Activated CD8-positive, alpha-beta memory T cell treated with anti-CD3 and anti-CD28 coated beads, Interleukin-2, amount 50 U/mL, for 48 hours (primary cell): ENCODE measurements at regions not wholly inside any gene's neighbourhood (a gene's known extent, or its start where the extent isn't known, plus 50 kb on each side); places are given as distances from the start of the nearest gene placed in this dataset.

Experiments used
- DNase-seq: peaks from one replicate; pipeline ENCODE4 v3.0.0-alpha.2; 2020

DNA sequence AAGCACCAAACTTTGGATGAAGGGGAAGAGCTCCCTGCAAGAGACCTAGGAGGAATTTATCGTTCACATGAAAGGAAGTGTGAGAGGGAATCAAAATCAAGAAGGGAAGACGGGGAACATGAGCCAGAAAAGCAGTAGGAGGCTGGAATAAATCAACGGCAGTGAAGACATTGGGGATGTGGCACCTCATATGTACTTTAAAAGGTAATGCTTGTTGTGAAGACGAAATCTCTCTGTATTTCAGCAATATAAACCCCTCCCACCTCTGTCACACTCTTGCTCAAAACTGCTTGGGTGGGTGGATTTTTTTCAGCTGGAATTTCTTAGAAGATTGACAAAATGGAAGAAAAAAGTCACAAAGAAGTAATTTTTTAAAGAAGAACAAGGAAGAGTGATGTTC, 243.5 kb downstream of the BUD13 start:
- no peak for DNase-seq

DNA sequence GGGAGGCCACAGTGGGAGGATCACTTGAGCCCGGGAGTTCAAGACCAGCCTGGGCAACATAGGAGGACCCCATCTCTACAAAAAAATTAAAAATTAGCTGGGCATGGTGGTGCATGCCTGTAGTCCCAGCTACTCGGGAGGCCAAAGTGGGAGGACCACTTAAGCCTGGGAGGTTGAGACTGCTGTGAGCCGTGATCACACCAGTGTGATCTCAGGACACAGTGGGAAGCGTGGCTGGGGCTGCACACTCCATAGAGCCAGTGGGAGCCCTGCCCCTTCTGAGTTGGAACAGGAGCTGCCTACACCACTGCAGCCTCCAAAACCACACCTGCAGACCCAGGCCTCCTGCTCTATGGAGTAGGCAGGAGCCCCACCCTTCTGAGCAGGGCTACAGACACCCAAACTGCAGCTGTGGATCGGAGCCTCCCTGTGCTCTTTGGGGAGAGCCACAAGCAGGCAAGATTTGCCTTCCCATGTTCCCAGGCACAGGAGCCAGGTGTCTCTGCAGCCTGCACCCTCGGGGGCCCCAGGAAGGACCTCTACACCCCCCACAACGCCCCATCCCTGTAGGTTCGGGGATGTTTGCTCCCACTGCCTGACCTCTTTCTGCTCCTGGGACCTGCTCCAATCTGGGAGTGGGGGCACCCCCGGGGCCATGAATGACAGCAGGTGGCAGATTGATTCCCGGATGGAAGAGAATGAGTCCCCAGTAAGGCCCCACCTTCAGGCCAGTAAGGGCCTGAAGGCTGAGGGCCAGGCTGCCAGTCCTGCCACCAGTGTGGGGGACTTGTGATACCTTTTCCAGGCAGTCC, 245.4 kb downstream of the BUD13 start:
- DNase-seq = peak; percentile 6

DNA sequence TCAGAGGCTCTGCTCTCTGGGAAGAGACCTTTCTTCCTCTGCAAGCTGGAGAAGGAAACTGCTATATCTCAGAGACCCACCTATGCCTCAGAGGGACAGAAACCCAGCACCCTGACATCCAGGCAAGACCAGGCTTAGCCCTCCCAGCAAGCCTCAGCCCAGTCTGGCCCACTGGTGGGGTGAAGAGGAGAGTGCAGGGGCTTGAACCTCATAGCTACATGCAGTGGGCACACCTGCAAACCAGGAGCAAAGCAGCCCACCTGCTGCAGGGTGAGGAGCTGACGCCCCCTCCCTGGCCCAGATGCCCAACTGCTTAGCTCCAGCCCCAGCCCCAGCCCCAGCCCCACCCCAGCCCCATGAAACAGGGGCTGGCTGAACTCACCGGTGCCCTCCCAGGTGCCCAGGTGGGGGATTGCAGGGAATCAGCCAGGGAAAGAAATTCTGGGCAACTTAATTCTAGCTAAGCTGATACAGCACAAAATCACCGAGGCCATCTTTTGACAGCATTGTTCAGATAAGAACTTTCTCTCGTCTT, 246.8 kb downstream of the BUD13 start:
- no peak for DNase-seq

DNA sequence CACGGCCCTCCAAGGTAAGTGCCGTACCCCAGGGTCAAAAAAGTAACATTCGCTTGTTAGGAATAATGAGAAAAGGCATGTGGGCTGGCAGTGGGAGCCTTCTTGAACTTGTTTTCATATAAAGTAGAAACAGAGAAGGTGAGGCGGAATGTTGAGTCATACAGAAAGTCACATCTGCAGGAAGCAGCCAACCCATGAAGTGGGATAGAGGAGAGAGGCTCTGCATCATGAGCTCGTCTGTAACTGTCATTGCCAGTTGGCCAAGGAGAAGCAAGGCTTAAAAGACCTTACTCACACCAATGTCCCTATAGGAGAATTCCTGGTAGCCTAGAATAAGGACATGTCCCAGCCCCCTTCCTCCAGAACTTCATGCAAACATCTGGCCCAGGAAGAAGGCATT, 253.3 kb downstream of the BUD13 start:
- no peak for DNase-seq

DNA sequence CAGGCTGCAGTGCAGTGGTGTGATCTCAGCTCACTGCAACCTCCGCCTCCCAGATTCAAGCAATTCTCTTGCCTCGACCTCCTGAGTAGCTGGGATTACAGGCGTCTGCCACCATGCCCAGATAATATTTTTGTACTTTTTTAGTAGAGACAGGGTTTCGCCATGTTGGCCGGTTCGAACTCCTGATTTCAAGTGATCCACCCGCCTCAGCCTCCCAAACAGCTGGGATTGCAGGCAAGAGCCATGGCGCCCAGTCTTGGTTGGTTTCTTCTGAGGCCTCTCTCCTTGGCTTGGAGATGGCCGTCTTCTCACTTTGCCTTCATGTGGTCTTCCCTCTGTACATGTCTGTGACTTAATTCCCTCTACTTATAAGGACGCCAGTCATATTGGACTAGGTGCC, 254.6 kb downstream of the BUD13 start:
- DNase-seq = no peak

DNA sequence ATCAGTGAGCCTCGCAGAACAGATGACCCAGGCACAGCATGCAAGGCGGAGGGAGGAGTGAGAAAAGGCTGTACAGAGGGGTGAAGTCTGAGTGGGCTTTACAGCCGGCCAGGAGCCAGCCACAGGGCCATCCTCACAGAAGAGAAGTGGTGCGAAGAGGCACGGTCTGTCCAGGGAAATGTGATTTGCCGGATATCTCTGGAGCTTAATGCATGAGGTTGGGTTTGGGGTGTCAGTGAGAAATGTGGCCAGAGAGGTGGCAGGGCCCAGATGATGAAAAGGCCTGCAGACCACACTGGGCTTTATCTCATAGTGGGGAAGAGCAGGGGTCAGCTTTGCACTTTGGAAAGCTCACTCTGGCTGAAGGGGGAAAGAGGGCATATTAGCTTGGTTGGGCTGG, 255.2 kb downstream of the BUD13 start:
- DNase-seq = no peak

DNA sequence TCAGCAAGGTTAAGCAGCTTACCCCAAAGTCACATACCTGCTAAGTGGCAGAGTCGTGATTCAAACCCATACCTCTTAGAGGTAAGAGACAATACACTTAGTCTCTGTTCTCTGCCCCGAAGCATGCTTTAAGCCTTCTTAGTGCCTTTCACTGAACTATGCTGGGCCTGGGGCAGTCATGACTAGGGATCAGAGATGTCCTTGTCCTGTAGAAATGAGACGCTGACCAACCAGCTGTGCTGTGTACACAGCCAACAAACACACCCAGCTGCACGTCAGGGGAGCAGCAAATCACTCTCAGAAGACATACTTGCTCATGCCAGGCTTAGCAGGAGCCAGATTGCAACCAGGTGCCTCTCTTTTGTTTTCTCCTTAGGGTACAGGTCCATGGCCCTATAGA, 255.7 kb downstream of the BUD13 start:
- DNase-seq = no peak

DNA sequence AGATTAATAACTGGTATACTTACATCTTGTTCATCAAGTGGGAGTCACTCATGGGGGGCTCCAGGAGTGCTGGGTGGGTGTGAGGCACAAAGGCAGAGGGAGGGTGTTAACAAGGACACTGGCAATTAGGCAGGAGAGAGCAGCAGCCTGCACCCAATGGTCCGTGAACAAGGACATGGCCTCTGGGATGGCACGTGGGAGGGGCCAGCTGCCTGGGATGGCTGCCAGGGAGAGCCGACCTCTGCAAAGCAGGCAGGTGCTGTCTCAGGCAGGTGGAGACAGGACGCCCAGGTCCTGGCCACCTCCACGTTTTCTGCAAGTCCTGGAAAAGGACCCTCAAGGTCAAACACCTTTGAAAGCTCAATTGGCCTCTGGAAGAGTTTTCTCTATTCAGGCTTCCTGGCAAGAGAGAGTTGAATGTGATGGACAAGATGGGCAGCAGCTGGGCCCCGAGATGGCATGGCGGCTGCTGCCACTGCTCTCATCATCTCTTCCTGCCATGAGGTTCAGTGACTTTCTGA, 257.1 kb downstream of the BUD13 start:
- DNase-seq = no peak

DNA sequence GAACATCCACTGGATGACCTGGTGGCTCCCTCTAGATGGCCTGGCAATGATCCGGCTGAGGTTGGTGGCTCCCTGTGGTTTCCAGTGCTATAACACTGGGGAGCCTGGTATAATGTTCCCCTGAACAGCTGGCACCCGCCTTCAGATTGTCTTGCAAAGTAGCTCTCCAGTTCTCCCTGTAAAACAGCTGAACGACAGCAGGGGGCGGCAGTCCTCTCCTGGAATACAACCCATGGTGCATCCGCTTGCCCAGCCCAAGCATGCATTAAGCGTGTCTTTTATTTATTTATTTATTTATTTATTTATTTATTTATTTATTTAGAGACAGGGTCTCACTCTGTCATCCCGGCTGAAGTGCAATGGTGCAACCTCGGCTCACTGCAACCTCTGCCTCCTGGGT, 258.9 kb downstream of the BUD13 start:
- peak; percentile 57 for DNase-seq

DNA sequence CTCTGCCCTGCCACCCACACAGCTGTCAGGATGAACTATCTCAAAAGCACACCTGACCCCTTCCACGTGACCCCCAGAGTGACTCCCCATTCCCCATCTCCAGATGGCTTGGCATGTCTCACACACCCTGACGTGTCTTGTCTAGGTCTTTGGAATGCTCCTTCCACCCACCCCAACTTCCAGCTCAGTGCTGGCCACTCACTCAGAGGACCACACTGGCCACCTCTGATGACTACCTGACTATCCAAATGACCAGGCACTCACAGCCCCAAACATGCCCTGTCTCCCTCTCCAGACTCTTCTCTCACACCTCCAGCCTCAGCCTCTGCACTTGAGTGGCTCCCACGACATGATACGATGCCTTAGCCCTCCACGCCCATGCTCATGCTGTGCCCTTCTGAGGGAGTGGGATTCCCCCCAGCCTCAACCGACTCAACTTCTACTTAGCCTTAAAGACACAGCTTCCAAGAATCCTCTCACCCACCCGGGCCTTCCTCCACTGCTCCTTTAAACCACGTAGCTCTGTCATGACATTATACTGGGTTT, 259.4 kb downstream of the BUD13 start:
- no peak for DNase-seq

DNA sequence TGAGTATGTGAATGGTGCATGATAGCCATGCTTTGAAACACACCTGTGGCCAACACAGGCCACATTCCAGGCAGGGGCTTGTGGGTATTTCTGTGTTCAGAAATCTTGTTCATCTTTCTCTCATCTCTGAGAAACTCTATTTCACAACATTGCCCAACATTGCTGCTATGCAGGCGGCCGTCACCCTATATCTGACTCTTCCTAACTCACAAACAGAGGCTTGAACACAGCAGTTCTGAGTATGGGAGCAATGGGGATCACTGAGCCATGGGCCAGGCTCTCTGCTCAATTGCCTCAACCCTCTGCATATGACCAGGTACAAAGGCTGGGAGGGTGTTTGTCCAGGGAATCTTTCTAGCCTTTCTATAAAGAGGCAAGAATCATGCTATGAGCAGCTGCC, 259.9 kb downstream of the BUD13 start:
- DNase-seq = no peak

DNA sequence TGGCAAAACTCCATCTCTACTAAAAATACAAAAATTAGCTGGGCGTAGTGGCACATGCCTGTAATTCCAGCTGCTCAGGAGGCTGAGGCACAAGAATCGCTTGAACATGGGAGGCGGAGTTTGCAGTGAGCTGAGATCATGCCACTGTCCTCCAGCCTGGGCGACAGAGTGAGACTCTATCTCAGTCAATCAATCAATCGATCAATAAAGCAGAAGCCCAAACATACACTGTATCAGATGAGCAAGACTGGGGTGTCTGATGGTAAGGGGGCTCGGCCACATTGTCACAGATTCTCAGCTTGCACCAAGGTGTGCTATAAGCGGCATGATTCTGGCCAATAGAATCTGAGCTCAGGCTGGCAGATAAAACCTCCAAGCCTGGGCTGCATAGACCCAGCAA, 261.1 kb downstream of the BUD13 start:
- DNase-seq = no peak

DNA sequence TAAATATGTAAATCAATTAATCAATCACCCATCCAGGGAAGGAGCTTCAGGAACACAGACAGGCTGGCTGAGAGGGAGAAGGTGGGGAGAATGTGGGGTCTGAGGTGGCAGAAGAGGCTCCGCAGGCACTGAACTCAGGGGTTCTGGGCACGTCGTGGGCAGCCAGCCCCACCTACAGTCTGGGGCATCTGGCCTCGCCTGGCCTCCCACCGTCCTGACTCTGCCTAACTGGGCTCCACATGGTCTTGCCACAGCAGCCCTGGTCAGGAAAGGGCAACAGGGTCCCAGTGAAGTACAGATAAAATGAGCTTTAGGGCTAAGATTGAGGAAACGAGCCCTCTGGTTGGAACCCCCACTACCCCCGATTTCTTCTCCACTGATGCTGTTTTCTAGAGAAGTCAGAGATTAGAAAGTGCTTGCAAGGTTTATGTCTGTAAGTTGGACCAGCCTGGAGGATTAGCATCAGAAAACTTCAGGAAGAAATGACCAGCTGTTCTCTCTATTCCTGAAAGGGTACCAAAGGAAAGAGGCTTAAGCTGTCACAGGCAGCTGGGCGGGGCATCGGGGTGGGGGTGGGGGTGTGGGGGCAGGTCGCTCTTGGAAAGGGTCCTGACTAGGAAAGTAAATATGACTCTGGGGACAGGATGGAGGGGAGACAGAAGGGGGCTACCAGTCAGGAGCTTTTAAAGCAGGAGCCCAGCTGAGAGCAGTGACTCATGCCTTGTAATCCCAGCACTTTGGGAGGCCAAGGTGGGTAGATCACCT, 261.7 kb downstream of the BUD13 start:
- DNase-seq = no peak

DNA sequence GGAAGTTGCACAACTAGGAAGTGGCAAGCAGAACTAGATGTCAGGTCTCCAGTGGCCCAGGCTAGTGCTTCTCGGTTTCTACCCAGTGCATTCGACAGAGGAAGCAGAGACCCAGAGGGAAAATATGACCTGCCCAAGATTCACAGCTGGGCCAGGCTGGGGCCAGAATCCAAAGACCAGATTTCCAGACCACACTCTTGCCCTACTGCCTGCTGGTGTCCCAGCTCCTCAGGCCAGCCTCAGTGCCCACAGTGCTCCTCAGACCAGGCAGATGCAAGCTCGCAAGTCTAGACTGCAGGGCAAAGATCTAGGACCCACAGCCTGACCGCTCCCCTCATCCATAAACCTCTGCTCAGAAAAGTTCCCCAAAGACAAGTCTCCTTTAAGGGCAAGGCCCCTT, 262.6 kb downstream of the BUD13 start:
- DNase-seq = no peak

DNA sequence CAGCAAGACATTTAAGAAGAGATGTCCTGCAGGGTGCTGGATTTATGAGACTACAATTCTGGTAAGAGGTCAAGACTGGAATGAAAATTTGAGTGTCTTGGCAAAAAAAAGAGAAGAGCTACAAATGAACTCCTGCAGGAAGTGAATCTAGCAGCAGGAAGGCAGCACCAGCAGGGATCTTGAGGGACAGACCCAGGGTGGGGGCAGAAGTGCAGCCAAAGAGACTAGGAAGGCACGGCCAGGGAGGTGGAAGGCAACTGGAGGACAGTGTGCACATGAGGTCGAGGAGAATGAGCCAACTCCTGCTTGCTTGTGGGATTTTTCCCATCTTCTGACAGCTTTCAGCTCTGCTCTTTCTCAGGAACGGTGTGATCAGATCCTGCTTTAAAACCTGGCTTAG, 263.2 kb downstream of the BUD13 start:
- no peak for DNase-seq

DNA sequence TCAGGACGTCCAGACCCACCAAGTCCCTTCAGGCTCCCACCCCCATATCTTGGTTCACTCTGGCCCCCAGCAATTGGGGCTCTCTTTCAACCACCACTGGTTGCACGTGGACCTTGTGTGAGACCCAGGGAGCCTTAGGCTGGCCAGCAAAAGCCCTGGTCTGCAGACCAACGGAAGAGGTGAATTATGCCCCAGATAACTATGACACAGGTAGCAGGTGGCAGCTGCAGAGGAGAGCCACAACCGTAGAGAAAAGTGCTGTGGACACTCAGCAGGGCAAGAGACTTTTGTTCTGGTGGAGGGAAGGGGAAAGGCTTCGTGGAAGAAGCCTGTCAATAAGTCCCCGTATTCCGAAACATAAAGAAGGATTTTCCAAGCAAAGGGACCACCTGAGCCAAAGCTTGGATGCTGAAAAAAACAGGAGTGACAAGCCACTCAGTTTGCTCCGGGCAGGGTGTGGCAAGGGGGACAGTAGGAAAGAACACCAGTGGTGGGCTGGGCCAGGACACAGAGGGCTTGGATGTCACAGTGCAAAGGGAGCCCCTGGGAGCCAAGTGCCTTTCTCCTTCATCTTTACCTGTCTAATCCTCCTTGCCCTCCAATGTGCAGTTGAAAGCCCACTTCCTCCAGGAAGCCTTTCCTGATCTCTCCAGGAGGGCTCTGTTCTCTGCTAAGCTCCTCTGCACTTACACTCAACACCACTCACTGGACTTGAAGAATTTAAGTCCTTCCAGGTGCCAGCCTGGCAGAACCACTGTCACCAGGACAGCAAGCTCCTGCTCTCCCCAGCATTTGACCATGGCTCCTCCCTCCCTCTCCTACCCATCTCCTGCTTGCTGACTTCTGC, 264.7 kb downstream of the BUD13 start:
- DNase-seq = no peak

DNA sequence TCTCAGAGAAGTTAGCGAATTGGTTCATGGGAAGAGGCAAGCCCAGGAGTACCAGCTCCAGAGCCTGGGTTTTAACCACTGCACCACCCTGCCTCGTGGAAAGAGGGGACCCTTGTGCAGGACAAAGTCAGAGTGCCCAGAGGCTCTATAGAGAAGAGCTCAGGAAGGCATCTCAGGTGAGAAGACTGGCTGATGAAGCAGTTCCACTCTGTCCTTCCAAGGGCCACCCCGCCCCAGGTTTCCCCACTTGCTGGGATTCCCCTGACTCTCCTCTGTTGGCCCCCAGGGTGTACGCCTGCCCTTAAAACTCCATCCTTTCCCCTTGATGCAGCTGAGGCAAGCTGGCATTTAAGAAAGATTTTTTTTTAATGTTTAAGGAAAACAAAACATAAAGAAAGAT, 265.8 kb downstream of the BUD13 start:
- DNase-seq = no peak

DNA sequence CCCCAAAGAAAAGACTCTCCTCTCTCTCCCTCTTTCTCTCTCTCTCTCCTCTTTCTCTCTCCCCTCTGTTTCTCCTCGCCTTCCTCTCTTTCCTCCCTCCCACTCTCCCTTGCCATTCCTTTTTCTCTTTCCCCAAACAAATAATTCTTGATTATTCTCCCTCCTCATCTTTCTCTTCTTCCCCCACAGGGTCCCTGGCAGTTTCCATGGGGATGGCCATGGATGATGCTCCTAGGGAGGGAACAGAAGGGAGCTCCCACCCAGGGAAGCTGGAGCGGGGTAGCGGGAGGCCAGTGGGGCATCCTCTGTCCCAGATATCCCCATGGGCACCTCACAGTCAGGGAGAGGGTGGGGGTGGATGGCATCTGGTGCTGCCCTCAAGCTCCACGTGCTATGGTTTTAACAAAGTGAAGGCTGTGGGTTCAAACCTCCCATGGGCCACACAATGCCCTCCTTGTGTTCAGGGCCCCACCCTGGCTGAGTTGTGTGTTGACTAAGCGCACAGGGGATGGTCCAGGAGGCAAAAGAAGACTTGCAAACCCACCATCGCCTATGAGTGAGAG, 266.4 kb downstream of the BUD13 start:
- no peak for DNase-seq

DNA sequence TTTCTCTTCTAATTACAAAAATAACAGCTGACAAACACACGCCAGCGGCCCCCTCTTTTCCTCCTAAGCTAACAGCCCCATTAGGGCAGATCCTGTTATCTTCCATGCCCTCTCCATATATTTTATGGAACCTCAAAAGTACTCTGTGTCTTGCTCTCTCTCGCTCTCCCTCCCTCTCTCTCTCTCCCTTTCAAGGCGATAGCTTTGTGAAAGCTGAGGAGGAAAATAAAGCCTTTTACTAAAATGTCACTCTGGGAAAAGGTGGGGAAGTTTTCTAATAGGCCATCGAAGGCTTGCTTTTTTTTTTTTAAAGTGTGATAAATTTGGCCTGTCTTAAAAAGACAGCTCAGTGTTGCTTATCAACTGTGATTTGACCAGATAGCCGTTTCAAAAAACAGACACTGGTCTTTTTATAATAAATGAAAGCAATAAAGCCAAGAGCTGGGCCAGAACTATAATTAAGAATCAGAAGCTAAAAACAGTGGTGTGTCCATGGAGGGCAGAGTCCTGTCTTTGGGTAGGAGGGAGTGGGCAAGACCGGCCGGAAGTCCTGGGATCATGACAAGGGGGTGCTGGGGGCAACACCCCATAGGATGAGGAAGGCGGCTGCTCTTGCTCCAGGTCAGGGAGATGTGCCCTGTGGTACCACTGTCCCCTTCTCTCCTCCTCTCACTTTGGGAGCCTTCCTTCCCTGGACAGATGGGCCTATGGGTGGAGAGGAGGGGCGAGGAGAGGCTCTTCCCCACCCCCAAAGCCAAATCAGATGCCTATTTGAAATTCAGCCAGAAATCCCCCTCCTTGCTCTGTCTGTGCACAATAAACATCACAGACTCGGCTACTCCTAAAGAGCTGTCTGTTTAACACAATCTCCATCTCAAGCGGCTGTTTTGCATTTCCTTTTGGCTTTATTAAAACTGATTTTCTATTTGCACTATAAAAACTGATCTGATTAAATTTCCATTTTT, 267.2 kb downstream of the BUD13 start:
- DNase-seq = no peak

DNA sequence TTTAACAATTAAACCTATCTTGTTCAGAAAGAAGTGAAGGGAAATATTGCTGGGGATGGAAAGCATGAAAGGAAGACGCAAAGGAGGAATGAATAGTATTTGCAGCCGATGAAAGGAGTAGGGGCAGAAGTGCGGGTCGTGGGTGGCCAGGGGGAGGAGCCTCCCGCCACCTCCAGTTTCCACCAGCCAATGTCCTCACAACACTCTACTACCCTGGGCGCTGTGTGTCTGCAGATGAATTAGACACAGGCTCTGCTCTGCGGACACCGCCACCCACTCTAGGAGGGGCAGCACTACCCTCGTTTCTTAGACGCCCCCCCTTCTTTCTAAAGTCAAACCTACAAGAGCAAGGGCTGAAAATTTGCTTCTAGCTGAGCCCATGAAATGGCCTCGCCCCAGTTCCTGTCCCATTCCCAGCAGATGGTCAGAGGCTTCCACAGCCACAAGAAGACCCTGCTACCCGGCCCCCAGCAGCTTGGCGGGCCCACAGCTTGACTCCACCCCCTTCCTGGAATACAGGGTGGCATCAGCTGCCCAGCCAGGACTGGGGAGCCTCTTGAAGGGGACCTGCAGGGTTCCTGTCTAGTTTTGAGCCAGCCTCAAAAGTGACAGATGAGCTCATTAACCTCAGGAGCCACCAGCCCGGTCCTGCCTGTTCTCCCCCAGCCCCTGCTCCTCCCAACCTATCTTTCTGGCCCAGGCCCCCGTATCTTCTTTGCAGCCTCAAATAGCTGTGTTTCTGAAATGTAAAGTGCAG, 268.1 kb downstream of the BUD13 start:
- DNase-seq = no peak
